Uterus (tissue), 2 donors: ENCODE measurements at regions not wholly inside any gene's neighbourhood (a gene's known extent, or its start where the extent isn't known, plus 50 kb on each side); places are given as distances from the start of the nearest gene placed in this dataset.

Source experiments
- POLR2A ChIP-seq, 2 donors: fragments of 450-650 bp; IDR thresholded peaks; one replicate each; pipeline ENCODE4 v1.6.1; 2016; ENCODE audit warnings: antibody characterized with exemption in 2 of 2, mild to moderate bottlenecking in 1 of 2, moderate library complexity in 1 of 2
- TF ChIP-seq, protein P1 (sequence below), 4 experiments: fragments of 200-600 bp in 2 of 4; fragments of 450-650 bp in 2 of 4; sonication (generic) in 2 of 4; IDR thresholded peaks; one replicate each; pipeline ENCODE4 v1.5.1; 2016 to 2019; ENCODE audit warnings: antibody characterized with exemption in 4 of 4, mild to moderate bottlenecking in 2 of 4, moderate library complexity in 1 of 4

DNA sequence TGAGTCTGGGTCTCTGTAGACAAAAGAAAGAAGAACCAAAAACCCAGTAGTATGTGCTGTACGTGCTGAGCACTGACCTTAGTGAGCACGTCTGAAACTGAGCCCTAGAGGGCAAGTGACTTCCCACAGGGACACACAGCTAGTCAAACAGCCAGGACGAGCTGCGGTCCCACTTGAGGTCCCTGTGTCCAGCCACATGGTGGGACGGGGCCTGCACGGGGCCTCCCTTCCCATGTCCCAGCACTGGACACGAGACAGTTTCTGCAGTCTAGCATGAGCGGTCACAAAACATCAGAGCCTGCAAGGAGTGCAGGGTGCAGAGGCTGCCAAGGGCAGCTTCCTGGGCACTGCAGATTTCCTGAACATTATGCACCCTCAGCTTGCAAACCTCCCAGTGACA, 121.6 kb downstream of the NCOR2 start:
- TF ChIP-seq POLR2A (IDR thresholded peaks at IDR 0.05): no peak
- TF ChIP-seq, protein P1, sequence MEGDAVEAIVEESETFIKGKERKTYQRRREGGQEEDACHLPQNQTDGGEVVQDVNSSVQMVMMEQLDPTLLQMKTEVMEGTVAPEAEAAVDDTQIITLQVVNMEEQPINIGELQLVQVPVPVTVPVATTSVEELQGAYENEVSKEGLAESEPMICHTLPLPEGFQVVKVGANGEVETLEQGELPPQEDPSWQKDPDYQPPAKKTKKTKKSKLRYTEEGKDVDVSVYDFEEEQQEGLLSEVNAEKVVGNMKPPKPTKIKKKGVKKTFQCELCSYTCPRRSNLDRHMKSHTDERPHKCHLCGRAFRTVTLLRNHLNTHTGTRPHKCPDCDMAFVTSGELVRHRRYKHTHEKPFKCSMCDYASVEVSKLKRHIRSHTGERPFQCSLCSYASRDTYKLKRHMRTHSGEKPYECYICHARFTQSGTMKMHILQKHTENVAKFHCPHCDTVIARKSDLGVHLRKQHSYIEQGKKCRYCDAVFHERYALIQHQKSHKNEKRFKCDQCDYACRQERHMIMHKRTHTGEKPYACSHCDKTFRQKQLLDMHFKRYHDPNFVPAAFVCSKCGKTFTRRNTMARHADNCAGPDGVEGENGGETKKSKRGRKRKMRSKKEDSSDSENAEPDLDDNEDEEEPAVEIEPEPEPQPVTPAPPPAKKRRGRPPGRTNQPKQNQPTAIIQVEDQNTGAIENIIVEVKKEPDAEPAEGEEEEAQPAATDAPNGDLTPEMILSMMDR (IDR thresholded peaks at IDR 0.05): no peak
